ENCODE measurements at regions not wholly inside any gene's neighbourhood (a gene's known extent, or its start where the extent isn't known, plus 50 kb on each side); places are given as distances from the start of the nearest gene placed in this dataset.

DNA sequence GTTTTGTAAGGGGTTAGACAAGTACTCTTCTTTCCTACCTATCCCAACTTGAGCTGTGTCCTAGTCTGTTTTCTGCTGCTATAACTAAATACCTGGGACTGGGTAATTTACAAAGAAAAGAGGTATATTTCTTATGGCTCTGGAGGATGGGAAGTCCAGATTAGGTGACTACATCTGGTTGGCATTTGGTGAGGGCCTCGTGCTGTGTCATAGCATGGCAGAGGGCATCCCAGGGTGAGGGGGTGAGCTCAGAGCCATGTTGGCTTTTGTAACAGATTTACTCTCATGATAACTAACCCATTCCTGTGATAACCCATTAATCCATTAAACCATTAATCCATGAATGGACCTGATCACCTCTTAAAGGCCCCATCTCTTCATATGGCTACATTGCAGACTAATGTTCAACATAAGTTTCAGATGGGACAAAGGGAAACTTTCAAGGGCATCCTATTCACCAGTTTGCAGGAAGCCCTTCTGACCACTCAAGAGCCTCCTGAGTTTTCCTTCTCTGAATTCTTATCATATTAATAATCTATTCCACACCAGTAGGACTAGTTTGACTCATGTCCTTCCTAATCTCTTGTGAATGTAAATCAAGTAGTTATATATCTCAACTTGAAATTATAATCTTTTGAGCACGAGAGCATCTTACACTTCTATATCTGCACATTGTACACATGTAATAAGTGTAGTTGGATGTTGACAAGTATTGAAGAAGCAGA, 185.7 kb upstream of the ZPLD1 start:
- no peak for DNase-seq

DNA sequence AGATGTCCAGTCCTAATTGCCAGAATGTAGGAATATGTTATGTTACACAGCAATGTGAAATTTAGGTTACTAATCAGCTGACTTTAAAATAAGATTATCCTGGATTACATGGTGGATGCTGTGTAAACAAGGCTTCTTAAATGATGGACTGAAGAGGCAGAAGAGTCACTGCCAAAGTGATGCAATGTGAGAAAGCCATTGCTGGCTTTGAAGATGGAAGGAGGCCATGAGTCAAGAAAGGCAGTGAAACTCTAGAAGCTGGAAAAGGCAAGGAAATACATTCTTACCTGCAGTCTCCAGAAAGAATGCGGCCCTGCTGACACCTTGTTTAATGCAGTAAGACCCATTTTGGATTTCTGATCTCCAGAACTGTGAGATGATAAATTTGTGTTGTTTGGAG, 179.1 kb upstream of the ZPLD1 start:
- DNase-seq, result no peak

DNA sequence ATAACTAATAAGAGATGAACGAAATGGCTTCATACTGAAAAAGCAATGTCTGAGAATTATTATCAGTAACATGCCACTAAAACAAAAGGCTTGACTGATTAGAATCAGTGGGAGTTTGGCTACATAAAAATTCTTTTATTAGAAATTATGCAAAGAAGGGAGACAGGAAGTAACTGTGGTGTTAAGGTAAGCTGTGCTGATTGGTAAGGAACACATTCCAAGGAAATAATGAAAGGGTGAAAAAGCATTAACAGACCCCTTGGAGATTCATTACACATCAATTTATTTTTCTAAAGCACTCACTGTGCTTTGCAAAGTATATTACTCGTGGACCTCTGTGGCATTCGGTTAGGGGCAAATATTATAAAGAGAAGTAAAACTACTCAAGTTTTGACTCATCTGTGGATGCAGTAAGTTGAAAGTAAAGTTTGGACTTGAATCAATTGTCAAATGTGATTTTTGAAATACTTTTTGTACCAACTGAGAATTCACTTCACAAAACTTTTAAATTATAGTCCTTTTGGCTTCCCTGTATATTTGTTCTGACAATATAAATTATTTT, 176.1 kb upstream of the ZPLD1 start:
- no peak for DNase-seq

DNA sequence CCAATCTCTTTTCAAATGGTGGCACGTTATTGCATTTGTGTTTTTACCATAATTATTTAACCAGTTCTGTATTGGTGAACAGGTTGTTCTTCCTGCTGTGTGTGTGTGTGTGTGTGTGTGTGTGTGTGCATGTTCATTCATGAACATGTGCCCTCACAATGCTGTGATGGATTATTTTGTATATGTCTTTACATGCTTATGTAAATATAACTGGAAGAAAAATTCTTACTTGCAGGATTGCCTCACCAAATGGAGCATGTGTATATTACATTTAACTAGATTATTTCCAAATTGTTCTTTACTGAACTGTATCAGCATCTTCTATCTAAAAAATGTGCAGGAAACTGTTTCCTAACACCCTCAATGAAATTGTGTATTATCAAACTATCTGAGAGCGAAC, 175.2 kb upstream of the ZPLD1 start:
- DNase-seq, result no peak

DNA sequence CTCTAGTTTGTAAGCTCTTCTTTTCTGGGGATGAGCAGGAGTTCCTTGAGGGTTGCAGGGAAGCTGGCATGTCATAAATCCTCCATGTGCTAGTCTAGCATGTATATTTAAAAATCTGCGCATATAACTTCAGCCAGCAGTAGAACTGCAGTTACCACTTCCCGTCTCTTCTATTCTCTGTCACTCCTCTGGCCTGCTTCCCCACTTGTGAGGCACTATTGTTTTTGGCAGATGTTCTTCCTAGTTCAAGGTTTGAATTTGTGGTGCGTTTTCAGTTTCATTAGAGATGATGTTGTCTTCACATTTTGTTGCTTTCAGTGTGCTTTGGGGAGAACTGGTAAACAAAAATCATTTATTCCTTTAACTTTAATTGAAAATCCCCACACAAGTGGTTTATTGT, 169.1 kb upstream of the ZPLD1 start:
- no peak for DNase-seq

DNA sequence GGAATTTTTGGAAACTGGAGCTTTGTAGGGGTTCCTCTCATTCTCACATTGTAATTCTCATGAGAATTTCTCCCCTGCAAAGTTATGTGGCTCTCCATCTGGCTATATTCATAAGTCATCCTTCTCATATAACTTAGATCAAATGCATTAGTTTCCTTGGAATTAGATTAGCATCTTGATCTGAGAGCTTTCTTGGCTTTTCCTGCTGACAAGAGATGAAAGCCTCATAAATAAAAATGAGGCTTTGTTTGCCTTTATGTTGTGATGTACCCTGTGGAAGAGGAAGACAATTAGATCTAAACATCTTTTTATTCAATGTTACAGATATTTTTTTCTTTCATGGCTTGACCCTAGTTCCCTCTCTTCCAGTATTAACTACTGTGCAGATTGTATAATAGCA, 165.4 kb upstream of the ZPLD1 start:
- DNase-seq, result no peak

DNA sequence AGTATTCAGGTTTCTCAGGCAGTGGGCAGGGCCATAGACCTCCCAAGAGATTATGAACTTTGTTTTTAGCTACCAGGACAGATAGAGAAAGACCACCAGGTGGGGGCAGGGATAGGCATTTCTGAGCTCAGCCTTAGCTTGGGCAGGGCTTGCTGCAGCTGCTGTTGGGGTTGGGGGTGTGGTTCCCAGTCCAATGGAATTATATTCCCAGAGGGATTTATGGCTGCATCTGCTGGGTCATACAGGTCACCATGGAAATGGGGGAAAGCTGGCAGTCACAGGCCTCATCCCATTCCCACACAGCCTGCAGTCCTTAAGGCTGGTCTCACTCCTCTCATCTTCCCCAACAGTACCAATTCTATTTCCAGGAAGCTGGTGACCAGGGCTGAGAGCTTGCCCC, 144.6 kb upstream of the ZPLD1 start:
- no peak for DNase-seq

DNA sequence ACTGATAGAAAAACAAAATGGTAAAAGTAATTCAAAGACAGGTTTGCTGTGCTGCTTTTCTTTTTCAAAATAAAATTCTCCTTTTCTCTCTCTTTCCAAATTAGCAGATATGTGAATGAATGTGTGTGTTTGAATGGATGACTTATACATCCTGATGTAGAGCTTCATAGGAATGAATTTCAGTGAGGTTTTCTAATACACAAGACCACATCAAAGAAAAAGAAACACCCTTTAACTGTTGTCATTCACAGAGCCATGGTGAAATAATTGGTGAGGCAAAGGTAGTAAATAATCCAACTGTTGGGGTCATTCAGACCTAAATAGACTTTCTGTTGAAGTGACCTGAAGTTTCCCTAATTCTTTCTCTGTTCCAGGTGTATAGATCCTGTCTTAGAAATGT, 139.1 kb upstream of the ZPLD1 start:
- DNase-seq, result no peak

DNA sequence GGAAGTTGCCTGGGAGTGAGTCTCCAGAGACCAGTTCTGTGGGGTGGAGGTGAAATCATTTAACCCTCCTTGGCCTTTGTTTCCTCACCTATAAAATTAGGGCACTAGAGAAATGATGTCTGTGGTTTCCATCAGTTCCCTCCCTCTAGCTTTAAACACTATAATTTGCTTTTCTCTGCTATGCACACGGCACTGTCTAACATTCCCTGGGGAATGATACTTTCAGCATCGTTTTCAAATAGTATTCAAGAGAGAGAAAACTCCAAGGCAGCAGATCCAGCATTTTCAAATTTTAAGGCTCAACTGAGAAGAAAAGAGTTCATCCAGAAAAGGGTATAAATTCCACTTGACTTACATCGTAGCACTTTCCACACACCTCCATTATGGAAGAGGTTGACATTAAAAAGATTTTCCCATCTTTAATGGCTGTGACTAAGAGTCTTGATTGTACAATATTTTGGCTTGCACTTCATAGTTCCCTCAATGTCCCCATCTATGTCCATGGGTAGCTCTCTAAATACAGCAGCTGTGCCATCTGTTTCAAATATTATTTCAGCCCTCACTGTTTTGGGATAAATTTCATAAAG, 137.7 kb upstream of the ZPLD1 start:
- DNase-seq, result no peak

DNA sequence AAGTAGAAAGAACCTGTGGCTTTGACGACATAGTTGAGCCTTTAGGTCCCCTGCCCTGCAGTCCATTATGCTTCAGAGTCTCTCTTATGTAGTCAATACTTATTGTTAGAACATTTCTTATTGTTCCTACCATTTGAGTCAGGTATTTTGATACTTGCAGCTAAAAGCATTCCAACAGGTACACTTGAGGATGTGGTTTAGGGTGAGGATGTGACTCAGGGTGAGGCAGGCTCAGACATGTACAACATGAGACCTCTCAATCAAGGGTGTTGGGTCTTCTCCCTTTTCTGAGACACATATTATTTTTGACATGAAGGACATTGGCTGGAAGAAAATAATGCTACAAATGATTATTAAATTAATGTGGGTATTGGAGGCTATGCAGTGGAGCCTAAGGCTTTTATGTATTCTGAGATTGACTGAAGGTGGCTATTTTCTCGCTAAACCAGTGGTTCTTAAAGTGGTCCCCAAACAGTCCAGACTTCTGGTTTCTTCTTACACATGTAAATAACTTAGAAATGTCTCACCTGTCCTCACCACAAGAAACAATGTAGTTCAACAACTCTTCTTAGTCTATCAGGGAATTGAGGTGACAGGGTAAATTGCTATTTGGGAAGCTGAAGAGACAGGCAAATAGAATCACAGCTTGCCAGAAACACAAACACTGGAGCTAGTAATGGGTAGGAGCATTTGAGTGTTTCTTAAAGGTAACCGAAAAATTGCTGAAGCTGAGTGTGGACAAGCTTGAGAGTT, 135.5 kb upstream of the ZPLD1 start:
- DNase-seq, result no peak

DNA sequence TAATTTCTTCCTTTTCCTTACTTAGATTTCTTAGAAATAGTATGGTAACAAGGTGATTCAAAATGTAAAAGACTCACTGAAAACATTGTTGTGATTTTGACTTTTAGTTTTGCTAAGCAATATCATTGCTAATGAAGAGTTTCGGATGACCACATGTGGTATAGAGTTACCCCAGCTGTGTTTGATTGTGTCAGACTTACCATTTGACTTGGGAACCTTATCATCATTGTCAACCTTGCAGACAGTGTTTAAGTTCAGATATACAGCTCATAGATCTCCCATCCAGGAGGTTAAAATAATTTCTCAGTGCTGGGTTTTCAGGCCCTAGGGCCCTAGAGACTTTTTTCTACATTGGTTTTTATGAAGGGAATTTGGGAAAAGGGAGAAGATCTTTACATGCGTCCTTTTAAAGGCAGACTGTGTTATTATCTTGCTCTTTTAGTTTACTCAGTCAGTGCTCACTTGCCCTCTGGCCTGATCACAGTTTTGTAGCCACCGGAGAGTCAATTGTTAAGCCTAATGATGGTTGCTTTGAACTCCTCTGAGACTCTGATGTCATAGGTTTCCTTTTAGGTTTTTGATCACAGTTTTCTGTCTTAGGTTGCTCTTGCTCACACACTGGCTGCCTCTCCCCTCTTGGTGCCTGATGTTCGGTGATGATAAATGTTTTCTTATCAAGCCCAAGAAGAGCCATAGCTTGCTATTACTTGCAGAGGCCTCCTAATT, 133.5 kb upstream of the ZPLD1 start:
- DNase-seq, result no peak

DNA sequence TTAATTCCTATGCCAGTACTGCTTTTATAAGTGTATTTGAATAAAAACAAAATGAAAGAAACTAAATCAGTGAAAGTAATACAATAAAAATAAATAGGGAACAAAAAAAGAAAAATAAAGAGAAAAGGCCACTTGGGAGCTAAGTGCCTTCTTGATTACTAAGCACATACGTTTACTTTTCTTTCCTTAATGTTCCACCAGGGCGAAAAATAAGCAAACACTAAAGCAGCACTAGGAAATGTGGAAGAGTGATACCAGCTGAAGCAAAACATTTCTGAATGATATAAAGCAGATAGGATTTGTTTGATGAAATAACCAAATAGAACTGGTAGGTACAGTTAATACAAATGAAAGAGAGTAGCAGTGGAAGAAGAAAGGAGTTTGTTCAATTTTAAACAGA, 132.8 kb upstream of the ZPLD1 start:
- DNase-seq, result no peak

DNA sequence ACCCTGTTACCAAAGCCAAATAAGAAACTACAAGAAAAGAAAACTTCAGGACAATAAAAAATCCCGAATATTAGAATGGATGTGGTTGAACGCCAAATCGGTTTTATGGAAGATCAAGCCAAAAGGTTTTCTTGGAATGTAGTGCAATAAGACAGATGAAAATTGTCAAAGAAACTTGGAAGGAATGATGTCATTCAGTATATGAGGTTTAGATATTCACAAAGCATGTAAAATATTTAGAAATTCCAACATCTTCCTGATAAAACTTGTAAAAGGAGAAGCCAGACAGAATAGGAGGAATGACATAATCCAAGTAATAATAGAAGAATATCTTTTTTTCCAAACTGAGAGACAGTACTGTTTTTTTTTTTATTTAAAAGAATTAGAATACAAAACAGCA, 130.3 kb upstream of the ZPLD1 start:
- no peak for DNase-seq

DNA sequence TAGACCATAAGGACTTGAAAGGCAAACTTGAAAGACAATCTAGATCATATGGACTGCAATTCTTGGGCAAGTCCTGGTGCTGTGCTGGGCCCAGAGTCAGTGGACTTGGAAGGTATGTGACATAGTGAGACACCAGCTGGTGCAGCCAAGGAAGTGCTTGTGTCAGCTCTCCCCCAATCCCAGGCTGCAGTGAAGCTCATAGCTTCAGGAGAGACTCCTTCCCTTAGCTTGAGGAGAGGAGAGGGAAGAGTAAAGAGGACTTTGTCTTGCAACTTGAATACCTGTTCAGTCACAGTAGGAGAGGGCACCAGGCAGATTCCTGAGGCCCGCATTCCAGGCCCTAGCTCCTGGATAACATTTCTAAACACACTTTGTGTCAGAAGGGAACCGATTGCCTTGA, 127.4 kb upstream of the ZPLD1 start:
- no peak for DNase-seq

DNA sequence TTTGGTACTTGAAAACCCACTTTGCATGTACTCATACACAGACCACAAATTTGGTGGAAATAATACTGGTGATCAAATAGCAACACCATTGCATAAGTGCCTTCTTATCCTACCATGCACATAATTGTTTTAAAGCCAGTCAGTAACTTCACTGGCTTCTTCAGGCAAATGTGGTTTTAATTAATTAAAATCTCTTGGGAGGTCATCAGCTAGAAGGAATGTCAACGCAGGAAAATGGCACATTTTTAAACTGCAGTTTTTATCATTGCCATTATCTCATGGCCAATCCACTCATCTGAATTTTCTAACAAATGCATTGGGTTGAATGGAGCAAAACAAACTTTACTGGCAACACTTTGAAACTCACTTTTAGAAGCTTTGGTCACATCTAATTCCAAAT, 105.7 kb upstream of the ZPLD1 start:
- no peak for DNase-seq

DNA sequence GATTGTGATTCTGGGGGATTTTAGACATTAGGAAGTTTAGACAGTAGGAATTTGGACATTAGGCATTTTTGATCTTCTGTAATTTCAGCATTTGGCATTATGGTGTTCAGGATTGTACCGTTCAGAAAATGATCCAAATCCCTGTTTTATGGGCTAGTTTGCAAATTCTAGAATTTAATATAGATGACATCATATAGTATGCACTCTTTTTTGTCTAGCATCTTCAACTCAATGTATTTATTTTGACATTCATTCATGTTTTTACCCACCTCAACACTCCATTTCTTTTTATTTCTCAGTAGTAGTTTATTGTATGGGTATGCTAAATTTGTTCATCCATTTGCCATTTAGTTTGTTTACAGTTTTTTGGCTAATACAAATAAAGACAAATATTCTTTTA, 105.3 kb upstream of the ZPLD1 start:
- no peak for DNase-seq

DNA sequence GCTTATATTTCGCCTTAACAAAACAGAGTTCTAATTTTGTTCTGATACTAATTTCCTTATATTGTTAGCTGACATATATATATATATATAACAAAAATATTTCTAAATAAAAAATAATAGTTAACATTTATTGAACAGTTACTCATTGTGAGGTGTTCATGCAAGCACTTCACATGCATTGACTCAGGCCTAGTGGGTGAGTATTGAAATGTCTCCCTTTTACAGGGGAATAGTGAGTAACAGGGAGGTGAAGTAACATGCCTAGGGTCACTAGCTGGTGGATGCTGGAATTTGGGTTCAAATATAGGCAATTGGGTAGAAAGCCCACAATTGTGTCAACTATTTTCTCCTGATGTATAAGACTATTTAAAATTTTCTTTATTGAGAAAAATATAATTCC, 102.6 kb upstream of the ZPLD1 start:
- no peak for DNase-seq

DNA sequence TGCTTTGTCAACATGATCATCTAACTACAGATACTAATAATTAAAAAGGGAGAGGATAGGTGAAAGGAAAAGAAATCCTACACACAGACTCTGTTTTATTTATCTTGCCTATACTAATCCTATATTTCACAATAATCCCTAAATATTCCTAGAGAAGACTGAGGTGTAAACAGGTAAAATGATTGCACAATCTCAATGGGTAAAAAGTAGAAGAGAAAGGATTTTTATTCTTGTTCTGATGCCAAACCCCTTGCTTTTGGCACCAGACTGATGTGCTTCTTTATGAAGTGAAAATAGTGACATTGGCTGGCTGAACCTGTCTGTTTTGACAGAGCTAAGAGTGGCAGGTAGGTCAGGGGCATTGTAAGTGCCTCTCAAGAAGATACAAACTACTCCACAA, 101.9 kb upstream of the ZPLD1 start:
- DNase-seq, result no peak

DNA sequence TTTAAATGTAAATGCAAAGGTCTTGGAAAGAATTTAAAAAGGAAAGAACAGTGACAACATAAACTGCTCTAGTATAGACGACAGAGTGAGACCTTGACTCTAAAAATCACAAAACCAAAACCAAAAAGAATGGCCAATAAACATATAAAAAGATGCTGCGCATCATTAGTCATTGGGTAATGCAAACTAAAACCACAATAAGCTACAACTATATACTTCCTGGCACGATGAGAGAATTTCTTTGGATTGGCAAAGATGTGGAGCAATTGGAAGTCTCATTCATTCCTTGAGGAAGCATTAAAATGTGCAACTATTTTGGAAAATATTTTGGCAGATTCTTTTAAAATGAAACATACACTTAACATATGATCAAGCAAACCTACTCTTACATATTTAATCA, 98.7 kb upstream of the ZPLD1 start:
- DNase-seq, result no peak

DNA sequence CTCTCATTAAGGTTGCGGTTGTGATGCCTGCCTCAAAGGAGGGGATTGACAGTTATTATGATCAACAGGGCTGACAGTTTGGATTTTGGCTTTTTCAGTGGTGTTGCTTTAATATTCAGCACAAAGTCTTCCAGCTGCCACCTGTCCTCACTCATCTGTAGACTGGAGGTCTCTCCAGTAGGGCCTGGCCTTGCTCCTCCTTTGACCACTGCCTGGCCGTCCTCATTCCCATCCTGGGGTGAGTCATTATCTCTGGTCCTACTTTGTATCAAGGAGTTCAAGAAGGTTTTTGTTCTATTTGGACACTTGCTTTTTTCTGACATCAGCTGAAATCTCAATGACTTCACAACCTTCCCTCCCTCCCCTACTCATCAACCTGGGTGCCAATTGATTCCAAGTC, 95.1 kb upstream of the ZPLD1 start:
- no peak for DNase-seq

DNA sequence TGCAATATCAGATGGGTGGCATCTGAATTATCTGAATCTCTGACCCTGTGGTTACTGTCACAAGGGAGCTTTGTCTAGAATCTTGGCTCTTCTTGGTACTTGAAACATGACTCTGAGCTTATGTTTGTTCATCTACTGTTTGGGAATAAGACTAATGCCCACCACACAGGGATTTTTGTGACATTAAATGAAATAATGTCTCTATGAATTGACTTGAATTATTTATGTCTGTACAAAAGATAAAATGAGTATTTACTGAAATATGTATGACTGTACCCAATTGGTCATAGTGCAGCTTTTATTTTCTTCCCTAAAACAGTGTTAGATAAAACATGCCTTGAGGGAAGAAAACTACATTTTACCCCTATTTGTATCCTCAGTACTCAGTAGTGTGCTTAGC, 87.9 kb upstream of the ZPLD1 start:
- no peak for DNase-seq

DNA sequence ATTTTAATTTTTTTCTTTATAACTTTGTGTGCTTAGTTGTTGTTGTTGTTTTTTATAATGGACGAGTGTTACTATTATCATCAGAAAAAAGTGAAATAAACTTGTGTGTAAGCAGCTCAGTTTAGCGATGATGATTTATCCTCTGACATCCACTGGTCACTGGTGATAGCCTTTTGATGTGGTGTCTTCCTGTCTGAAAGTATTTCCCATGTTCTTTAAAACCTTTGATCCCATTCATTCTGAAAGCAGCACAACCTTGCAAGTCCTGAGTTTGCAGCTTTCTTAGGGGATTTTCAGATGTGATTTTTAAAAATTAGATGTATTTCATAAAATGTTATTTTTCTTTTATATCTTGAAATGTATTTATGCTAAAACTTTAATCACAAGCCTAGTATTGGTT, 85.9 kb upstream of the ZPLD1 start:
- no peak for DNase-seq

DNA sequence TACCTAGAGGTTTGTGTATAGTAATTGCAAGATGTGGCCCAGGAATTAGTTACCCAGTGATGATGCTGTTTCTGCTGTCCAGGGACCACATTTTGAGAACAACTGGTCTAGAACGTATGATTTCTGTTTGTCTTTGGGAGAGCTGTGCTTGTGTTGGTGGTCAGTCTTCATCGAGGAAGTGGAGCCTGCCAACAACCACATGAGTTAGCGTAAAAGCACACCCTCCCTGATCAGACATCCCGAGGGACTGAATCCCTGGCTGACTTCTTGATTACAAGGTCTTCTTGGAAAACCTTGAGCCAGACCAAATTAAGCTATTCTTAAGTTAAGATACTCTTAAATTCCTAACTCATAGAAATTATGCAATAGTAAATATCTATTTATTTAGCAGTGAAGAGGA, 81.7 kb upstream of the ZPLD1 start:
- no peak for DNase-seq
